ENCODE measurements at regions not wholly inside any gene's neighbourhood (a gene's known extent, or its start where the extent isn't known, plus 50 kb on each side); places are given as distances from the start of the nearest gene placed in this dataset.
"Not testable (repeated sequence)": the region's sequence is repeated elsewhere in the genome, so short reads cannot be mapped to it uniquely, and the experiment has no call there.

DNA sequence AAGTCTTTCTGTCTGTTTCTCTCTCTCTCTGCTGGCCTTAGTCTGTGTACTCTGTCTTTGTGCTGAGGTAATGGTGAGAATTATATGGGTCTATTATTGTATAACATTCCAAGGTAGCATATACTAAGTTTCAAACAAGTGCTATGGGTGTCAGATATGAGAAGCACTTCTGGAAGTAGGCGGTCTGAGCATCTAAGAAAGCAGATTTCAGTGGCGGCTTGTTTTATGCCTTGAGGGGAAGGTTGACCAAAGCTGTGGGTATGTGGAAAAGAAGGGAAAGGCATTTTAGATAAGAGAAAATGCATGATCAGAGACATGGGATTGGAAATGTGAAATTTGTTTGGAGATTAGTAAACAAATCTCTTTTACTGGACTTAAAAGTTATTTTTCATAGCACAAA is 348.5 kb downstream of the RFC3 start:
- DNase-seq (ENCODE audit: low read depth) = no peak

- no peak for DNase-seq (ENCODE audit: low read depth)
Observed at GRCh38 chr13:34167347-34167746, 349.4 kb downstream of the RFC3 start.

- DNase-seq (ENCODE audit: low read depth) = no peak
Observed at GRCh38 chr13:34172048-34172447, 354.1 kb downstream of the RFC3 start.

- DNase-seq (ENCODE audit: low read depth) = no peak
Observed at GRCh38 chr13:34174671-34175145, 356.8 kb downstream of the RFC3 start.

DNA sequence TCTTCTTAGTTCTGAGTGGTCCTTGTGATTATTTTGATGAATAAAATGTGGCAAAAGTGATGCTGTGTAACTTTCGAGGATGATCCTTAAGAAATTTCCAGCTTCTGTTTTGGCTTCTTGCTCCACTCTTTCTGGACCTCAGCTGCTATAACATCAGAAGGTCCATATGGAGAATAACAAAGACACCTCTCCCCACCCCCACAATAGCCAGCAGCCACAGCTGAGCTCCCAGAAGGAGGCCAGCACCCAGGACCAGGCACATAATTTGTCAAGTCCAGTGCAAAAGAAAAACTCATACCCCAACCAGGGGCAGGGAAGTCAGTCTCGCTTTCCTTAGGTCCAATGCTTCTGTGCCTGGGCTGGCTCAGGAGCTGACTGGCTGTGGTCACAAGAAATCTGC is 357.6 kb downstream of the RFC3 start:
- DNase-seq (ENCODE audit: low read depth) = no peak

GRCh38 chr13:34176633-34177032 is 358.7 kb downstream of the RFC3 start:
- no peak for DNase-seq (ENCODE audit: low read depth)

GRCh38 chr13:34179481-34179880 is 361.5 kb downstream of the RFC3 start:
- no peak for DNase-seq (ENCODE audit: low read depth)

GRCh38 chr13:34179927-34180326 is 362.0 kb downstream of the RFC3 start:
- no peak for DNase-seq (ENCODE audit: low read depth)

- not testable (repeated sequence) for DNase-seq (ENCODE audit: low read depth)
Observed at GRCh38 chr13:34181256-34181655, 363.3 kb downstream of the RFC3 start.

DNA sequence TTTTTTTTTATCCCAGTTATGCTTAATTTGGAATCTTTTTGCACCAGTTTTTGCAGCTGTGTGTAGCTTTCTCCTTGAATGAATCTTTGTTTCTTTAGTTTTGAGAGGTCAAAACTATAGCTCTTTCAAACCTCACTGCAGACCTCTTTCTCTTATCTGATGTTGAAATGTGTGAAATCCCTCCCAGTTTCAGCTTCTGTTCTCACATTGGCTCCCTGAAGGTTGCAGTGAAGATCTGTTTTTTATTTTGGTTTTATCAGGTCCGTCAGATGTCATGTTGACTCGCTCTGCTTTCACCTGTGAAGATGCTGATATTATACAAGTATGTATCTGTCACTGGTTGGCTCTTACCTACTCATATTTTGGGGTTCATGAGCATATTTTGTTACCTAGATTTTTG is 372.0 kb downstream of the RFC3 start:
- DNase-seq (ENCODE audit: low read depth) = no peak

GRCh38 chr13:34201050-34201913 is 383.3 kb downstream of the RFC3 start:
- no peak for DNase-seq (ENCODE audit: low read depth)

GRCh38 chr13:34207334-34207733 is 389.4 kb downstream of the RFC3 start:
- DNase-seq (ENCODE audit: low read depth) = no peak

DNA sequence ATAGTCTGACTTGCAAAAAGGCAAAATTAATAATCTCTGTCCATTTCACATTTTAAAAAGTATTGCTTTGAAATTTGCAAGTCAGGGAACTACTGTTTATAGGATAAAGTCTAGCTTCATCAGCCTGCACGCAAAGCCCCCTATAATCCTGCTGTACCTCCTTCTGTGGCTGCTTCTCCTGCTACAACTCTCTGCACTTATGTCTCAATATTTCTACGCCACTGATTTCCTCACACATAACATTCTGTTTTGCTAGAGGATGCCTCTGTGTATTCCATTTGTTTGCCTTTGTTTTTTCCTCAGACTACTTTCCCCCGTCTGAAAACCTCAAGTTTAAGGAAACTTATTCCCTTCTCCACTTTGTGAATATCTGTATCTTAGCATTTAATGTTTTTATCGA is 389.9 kb downstream of the RFC3 start:
- no peak for DNase-seq (ENCODE audit: low read depth)

- DNase-seq (ENCODE audit: low read depth) = no peak
Observed at GRCh38 chr13:34208336-34208735, 390.4 kb downstream of the RFC3 start.

GRCh38 chr13:34210341-34210740 is 392.4 kb downstream of the RFC3 start:
- no peak for DNase-seq (ENCODE audit: low read depth)

- DNase-seq (ENCODE audit: low read depth) = no peak
Observed at GRCh38 chr13:34214686-34215085, 396.7 kb downstream of the RFC3 start.

DNA sequence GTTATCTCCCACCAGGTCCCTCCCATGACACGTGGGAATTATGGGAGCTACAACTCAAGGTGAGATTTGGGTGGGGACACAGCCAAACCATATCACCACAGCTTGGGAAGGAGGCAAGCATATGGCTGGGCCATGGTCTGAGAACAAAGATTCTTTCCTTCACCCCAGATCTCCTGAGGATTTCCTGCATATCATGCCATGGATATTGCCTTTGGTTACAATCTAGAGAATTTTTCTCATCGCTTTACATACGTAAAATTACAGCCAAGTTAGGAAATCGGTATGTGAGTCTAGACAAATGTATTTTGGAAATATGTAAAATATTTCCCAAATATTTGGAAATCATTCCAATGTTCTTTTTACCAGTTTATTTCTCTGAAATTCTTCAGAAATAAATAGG is 398.3 kb downstream of the RFC3 start:
- DNase-seq (ENCODE audit: low read depth) = no peak

GRCh38 chr13:34217343-34218025 is 399.5 kb downstream of the RFC3 start:
- no peak for DNase-seq (ENCODE audit: low read depth)

GRCh38 chr13:34223984-34224383 is 406.0 kb downstream of the RFC3 start:
- no peak for DNase-seq (ENCODE audit: low read depth)

DNA sequence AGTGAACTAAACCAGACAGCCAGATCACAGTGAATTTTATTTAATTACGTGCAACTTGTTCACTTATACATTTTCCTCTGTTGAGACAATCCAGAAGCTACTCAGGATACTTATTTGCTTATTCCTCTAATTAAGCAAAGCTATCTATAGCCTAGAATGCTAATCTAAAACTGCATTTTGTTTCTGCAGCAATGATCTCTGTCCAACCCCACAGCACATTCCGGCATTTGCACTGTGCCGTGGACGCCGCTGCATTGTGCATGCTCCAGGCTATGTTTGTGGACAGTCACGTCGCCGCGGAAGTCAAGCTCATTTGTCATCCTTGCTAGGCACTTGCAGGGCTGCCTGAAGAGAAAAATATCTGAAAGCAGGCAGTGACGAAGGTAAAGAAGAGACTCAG is 406.9 kb downstream of the RFC3 start:
- no peak for DNase-seq (ENCODE audit: low read depth)

GRCh38 chr13:34230271-34230670 is 412.3 kb downstream of the RFC3 start:
- DNase-seq (ENCODE audit: low read depth) = no peak

DNA sequence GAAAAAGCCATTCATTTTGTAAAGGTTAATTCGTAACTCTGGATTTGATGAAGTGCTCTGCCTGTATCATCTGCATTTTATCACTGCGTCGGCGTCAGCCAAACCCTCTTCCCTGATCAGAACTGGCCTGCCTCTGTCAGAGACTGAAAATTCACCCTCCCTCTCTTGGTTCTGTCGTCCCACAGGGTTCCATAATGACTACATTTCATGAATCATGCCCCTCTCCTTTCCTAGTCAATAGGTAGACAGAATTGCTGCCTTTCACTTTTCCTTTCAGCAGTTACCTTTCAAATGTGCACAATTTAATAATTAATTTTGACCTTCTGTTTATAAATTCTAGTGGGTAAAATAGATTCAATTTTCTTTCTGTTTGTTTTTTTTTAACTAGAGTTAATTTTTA is 423.4 kb downstream of the RFC3 start:
- no peak for DNase-seq (ENCODE audit: low read depth)

- no peak for DNase-seq (ENCODE audit: low read depth)
Observed at GRCh38 chr13:34243403-34243802, 425.5 kb downstream of the RFC3 start.

Data from T-helper 22 cell (primary cell).